ENCODE measurements at regions not wholly inside any gene's neighbourhood (a gene's known extent, or its start where the extent isn't known, plus 50 kb on each side); places are given as distances from the start of the nearest gene placed in this dataset.
A peak's percentile ranks its signal among the peaks of the same experiment; 100 is the strongest.

- TF ChIP-seq MTERF4 (CRISPR knock-in tag; IDR thresholded peaks at IDR 0.05) (0 out of 2 replicates have a peak, but pooled peaks have one; percentile 41), ZNF644 (CRISPR knock-in tag; IDR thresholded peaks at IDR 0.05; ENCODE audit: low read depth) (peak; percentile 39; the same call in 1 of the 2 replicates), ZNF513 (CRISPR knock-in tag; conservative IDR thresholded peaks at IDR 0.05) (no peak), NR2C2 (CRISPR knock-in tag; IDR thresholded peaks at IDR 0.05; ENCODE audit: borderline replicate concordance) (0 out of 2 replicates have a peak, but pooled peaks have one; percentile 26), NFYB (CRISPR knock-in tag; IDR thresholded peaks at IDR 0.05) (peak; percentile 13; the same call in 1 of the 2 replicates), ZNF263 (CRISPR knock-in tag; IDR thresholded peaks at IDR 0.05) (0 out of 2 replicates have a peak, but pooled peaks have one; percentile 15), SMARCE1 (IDR thresholded peaks at IDR 0.05; ENCODE audit: borderline replicate concordance) (no peak), ZNF335 (CRISPR knock-in tag; IDR thresholded peaks at IDR 0.05) (0 out of 2 replicates have a peak, but pooled peaks have one; percentile 26), ATF3 (CRISPR knock-in tag; IDR thresholded peaks at IDR 0.05) (peak; percentile 38; the same call in 1 of the 2 replicates), NR2F6 (IDR thresholded peaks at IDR 0.05) (no peak), NR2F6 (CRISPR knock-in tag; IDR thresholded peaks at IDR 0.05) (peak; percentile 36; the same call in 1 of the 2 replicates), ZNF646 (CRISPR knock-in tag; IDR thresholded peaks at IDR 0.05) (peak; percentile 38; the same call in 1 of the 2 replicates), HIC2 (CRISPR knock-in tag; IDR thresholded peaks at IDR 0.05; ENCODE audit: low read depth) (0 out of 2 replicates have a peak, but pooled peaks have one; percentile 17), TBX2 (CRISPR knock-in tag; IDR thresholded peaks at IDR 0.05; ENCODE audit: borderline replicate concordance) (peak; percentile 63; the same call in 1 of the 2 replicates), SALL1 (CRISPR knock-in tag; IDR thresholded peaks at IDR 0.05) (peak; percentile 44), KAT8 (CRISPR knock-in tag; IDR thresholded peaks at IDR 0.05) (0 out of 2 replicates have a peak, but pooled peaks have one; percentile 22), HMG20A (CRISPR knock-in tag; IDR thresholded peaks at IDR 0.05; ENCODE audit: borderline replicate concordance) (peak; percentile 21; the same call in 1 of the 2 replicates), ZNF253 (CRISPR knock-in tag; IDR thresholded peaks at IDR 0.05; ENCODE audit: borderline replicate concordance) (no peak)
Observed at GRCh38 chr1:234866007-234866866, 256.3 kb upstream of the IRF2BP2 start (continued).
